HG03103 (cell line): ENCODE measurements at regions not wholly inside any gene's neighbourhood (a gene's known extent, or its start where the extent isn't known, plus 50 kb on each side); places are given as distances from the start of the nearest gene placed in this dataset.
"Not testable (repeated sequence)": the region's sequence is repeated elsewhere in the genome, so short reads cannot be mapped to it uniquely, and the experiment has no call there.

Experiments
- ATAC-seq: cut with Tn5 transposase; IDR thresholded peaks from one replicate; pipeline ENCODE4 v1.9.1; 2021; ENCODE audit warnings: low read depth; ENCODE audit not compliant: unreplicated experiment

DNA sequence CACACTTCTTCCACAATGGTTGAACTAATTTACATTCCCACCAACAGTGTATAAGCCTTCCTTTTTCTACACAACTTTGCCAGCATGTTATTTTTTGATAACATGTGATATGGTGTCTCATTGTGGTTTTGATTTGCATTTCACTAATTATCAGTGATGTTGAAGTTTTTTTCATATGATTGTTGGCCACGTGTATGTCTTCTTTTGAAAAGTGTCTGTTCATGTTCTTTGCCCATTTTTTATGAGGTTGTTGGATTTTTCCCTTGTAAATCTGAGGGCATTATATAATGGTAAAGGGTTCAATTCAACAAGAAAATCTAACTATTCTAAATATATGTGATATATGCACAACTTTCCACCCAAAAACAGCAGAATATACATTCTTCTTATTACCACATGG is 153.4 kb upstream of the POGK start:
- not testable (repeated sequence) for ATAC-seq

DNA sequence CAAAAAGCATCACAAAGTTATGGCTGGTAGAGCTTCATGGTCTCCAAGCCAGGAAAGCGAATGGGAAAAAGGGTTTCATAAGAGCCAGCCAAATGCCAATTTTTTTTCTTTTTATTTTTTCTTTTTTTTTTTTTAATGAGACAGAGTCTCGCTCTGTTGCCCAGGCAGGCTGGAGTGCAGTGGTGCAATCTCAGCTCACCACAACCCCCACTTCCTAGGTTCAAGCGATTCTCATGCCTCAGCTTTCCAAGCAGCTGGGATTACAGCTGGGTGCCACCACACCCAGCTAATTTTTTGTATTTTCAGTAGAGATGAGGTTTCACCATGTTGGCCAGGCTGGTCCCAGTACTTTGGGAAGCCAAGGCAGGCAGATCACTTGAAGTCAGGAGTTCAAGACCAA is 148.7 kb upstream of the POGK start:
- not testable (repeated sequence) for ATAC-seq

DNA sequence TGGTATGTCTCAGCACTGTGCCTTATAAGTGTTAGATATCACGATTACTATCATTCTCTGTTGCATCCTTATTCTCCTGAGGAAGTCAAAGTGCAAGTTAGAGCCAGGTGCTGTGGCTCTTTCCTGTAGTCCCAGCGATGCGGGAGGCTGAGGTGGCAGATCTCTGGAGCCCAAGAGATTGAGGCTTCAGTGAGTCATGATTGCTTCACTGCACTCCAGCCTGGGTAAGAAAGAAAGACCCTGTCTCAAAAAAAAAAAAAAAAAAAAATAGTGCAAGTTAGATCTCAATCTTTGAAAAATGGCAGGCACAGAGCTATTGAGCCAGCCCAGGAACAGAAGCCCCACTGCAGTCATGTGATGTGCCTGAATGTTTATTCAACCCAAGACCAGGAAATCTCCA is 147.8 kb upstream of the POGK start:
- no peak for ATAC-seq

DNA sequence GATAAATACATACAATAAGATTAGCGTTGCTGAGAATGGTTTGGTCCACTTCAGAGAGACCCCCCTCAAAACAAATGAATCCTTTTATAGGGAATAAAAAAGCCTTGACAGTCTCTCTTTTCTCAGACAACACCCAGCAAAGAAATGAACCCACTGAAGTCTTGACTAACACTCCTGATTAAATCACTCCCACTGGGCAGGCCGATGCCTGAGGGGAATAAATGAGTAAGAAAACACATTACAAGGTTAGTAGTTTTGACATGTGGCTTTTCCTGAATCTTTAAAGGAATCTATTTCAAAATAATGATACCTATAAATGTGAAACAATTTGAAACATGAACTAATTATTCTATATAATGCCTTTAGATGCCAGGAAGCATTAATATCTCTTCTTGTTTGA is 146.9 kb upstream of the POGK start:
- no peak for ATAC-seq

DNA sequence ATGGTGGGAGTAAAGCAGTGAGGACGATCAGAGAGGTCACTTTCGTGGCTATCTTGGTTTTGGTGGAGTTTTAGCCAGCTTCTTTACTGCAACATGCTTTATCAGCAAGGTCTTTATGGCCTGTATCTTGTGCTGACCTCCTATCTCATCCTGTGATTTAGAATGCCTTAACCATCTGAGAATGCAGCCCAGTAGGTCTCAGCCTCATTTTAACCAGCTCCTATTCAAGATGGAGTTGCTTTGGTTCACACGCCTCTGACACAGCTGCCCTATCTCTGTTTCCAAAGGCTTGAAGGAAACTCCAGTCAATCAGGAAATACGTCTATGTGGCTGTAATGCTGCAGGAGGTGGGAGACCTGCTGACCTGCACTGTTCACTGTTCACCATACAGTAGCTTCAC is 146.1 kb upstream of the POGK start:
- ATAC-seq: no peak

DNA sequence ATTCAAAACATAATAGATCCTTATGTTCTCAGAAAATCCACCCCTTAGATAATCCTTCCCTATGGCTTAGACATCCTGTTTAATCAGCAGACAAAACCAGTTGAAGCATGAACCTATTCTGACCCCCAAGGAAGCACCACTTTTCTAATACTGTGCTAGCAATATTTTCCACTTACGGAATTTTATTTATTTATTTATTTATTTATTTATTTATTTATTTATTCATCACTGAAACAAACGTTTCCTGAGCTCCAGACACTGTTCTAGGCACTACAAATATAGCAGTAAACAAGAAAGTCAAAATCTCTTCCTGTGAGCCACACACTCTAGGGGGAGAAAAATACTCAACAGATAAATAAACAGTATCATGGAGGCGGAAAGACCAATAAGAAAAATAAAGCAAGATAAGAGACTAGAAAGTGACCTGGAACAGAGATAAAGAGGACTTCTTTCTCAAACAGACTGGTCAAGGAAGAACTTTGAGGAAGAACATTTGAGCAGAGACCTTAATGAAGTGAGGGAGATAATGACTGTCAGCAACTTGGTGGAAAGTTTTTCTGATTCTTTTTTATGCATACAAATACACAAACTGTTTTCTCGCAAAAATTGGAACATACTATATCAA is 145.5 kb upstream of the POGK start:
- no peak for ATAC-seq

DNA sequence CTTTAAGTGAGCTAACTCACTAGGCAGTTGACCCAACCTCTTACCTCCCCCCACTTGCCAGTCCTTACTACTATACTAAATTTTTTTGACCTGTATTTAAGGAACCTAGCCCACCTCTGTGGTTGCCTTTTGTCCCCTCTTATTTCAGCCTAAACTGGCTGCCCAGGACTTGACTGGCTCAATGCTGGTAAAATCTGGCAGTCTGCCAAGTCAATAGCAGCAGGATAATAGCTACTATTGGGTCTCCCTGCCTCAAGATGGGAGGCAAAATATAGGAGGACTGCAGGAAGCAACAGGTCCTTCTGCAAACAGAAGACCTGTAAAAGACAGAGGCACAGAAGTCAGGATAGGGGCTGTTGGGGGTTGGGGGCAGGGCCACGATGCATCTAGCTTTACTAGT is 144.2 kb upstream of the POGK start:
- no peak for ATAC-seq

DNA sequence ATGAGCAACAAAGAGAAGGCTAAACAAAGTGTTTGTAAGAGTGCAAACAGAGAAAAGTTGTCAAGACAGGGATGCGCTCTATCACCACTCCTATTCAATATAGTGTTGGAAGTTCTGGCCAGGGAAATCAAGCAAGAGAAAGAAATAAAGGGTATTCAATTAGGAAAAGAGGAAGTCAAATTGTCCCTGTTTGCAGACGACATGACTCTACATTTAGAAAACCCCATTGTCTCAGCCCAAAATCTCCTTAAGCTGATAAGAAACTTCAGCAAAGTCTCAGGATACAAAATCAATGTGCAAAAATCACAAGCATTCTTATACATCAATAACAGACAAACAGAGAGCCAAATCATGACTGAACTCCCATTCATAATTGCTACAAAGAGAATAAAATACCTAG is 143.4 kb upstream of the POGK start:
- not testable (repeated sequence) for ATAC-seq

DNA sequence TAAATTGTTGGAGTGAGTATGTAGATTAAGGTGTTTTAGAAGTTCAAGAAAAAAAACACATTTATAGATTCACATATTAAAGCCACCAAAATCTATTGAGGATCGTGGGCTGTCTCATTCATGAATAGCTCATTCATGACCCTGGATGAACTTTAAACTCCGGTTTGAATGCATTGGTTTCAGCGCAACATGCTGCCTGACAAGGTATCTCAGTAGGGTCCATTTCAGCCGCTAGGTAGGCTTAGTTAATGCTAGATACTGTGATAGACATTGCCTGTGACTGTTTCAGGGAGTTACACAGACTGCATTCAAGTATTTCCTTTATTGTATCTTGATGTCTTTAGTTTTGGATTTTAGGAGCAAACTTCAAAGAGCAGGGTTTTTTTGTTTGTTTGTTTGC is 140.5 kb upstream of the POGK start:
- ATAC-seq: no peak

DNA sequence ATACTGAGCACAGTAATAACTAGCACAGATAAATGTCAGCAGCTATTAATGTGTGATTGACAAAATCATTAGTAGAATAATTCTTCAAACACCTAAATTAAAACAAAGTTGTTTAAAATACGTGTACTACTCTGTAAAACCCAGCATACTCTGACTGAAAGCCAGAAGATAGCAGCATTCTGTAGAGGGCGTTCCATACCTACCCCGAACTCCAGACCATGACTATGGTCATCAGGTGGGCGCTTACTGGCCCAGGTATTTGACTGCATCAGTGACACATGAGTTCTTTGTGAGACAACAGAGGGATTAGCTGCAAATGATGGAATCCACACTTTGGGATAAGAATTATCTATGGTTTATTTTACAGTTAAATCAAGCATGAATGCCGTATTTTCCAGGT is 139.7 kb upstream of the POGK start:
- no peak for ATAC-seq

DNA sequence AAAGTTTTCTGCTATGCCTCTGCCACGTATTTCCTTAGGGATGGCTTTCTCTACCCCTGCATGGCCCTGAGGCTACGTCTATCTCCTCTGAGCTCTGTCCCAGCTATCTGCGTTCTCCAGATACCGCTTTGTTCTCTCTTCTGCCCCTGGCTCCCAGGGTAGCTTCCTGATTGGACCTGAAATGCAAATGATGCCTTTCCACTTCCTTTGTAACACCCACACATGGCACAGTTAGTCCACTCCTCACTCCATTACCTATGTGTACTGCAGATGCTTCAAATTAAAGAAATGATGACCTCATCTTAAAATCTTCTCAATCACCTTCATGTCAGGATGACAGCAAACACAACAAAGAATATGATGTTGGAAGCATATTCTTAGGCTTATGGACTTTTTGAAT is 138.6 kb upstream of the POGK start:
- ATAC-seq: no peak

DNA sequence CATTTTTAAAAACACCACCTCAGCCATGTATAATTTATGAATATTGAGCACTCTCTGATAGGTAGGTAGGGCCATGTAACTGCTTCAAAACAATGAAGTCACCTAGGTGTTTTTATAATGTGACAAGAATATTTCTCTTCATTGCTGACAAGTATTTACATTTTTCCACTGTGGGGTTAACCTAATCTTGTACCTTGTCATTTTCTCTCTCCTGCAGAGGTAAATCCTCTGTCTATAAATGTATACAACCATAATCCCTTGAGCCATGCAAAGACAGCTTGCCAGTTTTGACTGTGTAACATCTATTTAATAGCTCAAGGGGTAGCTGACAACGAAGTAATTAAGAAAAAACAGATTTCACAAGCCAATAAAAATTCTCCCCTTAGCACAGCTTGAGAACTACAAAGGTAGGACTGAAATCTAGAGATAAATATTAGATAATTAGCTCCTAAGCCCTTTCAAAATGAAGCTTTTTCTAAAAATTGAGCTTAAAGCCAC is 137.6 kb upstream of the POGK start:
- ATAC-seq: no peak

DNA sequence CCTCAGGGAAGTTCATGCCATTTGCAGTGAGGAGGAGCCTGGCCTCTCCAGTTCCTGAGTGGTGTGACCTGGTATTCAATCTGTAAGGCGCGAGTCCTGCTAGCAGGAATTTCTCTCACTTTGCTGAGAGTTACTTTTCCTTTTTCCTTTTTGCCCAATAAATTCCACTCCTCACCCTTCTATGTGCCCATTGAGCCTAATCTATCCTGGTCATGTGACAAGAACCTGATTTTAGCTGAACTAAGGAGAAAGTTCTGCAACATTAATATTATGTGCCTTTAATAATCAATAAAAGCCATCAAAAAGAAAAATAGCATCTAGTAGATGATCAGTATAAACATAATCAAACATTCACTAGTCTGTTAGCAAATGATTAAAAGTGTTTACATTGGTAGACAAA is 136.1 kb upstream of the POGK start:
- no peak for ATAC-seq

DNA sequence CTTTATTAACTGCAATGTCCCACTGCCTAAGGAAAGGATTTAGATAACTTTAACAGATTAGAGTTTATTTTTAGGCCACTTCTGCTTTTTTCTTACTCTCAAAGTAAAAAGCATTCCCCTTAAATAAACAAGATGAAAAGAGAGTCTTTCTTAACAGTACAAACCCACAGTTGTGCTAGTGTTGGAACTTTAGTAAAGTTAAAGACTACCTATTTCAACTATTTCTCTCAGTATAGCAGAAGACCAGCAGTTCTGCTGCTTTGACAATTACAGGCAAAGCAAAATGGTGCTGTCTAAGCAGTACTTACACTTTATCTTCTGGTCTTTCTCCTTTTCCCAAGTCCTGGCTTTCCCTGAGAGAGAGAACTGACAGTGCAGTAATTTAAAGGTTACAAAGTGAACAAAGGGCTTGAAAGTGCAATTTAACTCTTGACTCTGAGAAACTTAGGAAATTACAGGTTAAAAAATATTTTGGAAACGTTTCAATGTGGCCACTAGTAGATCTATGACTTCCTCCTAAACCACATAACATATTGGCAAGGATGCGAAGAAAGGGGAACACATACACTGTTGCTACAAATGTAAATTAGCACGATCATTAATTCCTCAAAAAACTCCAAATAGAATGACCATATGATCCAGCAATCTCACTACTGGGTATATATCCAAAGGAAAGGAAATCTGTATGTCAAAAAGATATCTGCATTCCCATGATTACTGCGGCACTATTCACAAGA is 135.4 kb upstream of the POGK start:
- ATAC-seq: no peak

DNA sequence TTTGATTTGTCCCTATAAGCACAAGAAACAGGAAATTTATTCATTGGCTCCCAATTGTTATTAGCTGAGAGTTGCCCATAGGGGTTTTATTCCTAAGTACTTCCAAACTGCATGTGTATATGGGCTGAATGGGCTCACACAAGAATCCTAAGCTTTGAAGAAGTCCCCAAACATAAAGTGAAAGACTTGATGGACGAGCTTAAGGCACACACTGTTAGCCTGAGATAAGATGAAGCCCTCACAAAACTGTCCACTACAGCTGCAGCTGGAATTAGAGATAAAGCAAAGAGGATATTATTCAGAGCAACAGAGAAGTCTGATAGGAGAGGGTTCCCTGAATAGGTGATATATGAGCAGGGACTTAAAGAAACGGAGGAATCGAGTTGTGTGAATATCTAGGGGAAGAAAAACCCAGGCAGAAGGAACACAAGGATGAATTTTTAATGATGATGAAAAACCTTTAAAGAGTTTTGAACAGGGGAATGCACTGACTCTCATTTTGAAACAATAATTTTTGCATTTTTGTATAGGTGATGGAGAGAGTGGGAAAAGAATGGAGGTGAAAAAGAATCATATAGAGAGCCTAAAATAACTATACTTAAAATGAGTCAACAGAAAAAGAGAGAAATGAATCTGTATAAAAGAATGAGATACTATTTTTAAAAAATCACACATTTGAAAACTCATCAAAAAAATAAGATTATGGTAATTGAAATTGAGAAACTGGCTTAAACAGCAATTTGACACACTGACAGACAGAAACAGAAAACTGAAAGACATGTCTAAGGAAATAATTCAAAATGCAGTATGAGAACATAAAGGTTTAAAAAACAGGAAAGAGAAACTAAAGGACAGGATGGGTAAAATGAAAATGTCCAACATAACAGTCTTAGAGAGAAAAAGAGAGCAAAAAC is 133.6 kb upstream of the POGK start:
- ATAC-seq: no peak

DNA sequence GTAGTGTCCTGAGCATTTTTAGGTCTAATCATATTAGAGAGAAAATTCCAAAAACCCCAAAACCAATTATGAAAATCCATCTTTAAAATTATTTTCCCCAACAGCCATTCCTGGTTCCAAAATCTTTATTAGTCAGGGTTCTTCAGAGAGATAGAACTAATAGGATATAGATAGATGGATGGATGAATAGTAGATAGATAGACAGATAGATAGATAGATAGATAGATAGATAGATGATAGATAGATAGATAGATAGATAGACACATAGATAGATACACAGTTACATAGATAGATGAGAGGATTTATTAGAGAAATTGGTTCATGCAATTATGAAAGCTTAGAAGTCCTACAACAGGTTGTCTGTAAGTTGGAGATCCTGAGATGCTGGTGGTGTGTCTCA is 122.7 kb upstream of the POGK start:
- ATAC-seq: no peak

DNA sequence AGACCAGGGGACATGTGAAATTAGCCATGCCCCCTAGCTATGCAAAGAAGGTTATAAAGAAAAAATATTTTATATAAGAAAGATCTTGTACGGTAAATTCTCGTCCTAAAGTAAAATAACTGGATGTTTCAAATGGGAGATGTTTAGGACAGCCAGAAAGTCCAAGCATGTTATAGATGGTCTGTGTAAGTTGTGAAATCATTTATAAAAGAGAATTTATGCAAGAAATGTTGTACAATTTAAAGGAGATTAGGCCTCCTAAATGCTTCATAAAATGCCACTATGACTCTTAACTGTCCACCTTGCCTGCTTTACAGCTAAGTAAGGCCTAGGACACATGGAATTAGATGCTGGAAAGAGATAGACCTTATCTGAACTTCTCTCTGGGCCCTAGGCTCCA is 118.1 kb upstream of the POGK start:
- no peak for ATAC-seq

DNA sequence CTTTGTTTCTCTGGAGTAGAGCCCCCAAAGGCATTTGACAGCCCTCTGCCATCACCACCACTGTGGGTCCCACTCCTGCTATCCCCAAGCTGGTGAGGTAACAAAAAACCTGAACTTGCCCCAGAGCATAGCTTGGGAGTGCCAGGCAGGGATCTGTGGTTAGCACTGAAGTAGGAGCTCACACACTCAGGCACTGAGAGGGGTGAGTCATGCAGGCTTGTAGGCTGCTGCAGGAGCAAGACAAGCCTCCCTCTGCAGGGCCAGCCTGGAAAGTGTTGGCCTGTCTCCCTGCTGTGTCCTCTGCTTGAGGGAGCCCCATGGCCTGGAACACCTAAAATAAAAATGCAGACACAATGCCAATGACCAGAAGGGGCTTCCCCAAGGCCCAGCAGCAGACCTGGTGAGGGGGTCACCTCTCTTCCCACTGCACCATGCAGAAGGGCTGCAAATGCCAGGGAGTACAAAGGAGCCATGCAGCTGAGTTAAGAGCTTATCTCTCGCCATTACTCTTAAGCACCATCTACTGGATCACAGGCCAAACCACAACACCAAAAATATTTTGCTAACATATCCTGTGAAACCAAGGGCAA is 108.9 kb upstream of the POGK start:
- no peak for ATAC-seq

DNA sequence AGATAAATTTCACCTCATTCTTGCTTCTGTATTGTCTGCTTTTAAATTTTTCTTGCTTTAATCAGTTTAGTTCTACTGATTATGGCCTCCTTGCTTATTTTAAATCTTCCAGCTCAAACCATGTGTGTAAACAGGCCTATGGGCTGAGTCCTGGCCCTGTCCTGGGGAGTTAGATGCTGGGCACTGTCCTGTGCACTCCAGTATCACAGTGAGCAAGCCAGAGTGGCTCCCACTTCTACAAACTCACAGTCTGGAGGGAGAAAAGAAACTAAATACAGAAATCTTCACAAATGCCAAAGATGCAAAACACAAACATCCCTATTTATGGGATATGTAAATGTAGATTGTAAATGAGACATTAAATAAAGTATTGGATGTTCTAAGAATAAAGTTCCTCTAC is 101.1 kb upstream of the POGK start:
- no peak for ATAC-seq

DNA sequence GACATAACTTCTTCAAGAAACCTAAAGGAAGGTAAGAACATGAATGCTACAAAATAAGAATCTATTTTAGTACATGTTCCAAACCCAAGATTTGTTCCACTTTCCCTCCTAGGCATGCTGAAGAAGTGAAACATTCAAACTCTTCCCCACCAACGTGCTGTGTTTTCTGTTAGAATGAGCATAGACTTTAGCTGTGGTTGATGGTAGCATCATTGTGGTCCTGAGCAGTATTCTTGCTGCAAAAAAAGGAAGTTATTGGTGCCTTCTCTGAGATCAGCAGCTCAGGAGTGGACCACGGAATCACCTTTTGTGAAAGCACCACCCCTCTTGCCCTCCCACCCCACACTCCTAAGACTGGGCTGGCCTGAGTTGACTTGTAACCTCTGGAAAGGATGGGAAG is 100.4 kb upstream of the POGK start:
- no peak for ATAC-seq

DNA sequence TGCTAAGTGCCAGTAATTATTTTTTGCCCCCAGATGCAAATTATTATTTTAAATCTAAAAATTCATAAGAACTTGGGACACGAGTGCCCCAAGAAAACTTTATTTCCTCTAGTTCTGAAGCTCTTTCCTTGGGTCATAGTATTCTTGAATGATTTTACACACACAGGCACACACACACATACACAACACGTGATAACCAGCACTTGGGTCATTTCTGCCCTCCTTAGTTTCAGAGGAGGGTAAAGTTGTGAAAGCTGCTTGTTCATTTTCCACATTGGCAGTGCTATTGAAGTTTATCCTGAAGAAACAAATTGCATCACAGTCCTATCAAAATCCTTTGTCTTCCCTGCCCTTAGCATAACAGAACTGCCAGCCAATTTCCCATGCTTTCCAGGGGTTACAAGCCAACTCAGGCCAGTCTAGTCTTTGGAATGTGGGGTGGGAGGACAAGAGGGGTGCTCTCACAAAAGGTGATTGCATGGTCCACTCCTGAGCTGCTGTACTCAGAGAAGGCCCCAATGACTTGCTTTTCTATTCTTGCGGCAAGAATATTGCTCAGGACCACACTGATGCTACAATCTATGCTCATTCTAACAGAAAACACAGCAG is 98.5 kb upstream of the POGK start:
- ATAC-seq: no peak
